NCI-H2029 (cell line): ENCODE measurements at regions not wholly inside any gene's neighbourhood (a gene's known extent, or its start where the extent isn't known, plus 50 kb on each side); places are given as distances from the start of the nearest gene placed in this dataset.
"Not testable (repeated sequence)": the region's sequence is repeated elsewhere in the genome, so short reads cannot be mapped to it uniquely, and the experiment has no call there.

Source experiments
- DNase-seq: peaks from one replicate; lab custom pipeline; 2025; lab: John Stamatoyannopoulos, UW

DNA sequence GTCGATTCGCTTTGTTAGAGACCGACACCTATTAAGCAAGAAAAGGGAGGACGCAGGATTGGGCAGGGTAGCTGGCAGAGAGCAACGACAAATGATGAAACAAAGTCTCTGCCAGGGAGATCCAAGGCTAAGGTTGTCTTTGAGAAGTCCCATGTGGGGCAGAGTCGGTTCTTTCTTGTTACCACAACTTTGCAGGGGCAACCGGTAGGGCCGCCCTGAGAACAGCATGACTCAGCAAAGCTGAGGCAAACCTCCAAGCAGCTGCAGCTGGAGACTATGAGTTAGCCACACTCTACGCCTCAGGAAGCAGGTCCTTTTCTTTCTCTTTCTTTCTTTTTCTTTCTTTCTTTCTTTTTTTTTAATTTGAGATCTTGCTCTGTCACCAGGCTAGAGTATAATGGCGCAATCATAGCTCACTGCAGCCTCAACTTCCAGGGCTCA, 452.3 kb upstream of the ID2 start:
- DNase-seq, result no peak

DNA sequence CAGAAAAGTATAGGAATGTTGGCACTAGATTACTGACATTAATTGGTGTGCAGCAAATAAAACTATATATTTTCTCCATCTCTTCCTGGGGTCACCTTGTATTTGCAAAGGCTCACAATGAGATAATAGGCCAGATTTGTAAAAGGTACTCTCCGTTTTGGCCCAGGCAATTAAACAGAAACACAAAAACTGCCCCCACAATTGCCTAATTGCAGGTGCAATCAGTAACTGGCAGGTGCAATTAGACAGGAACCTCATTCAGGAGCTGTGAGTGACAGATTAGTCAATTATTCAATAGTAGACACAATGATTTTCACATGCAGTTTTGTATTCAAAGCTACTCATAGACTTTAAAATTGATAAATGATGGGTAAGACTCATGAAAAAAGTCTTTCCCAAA, 451.4 kb upstream of the ID2 start:
- DNase-seq, result no peak

DNA sequence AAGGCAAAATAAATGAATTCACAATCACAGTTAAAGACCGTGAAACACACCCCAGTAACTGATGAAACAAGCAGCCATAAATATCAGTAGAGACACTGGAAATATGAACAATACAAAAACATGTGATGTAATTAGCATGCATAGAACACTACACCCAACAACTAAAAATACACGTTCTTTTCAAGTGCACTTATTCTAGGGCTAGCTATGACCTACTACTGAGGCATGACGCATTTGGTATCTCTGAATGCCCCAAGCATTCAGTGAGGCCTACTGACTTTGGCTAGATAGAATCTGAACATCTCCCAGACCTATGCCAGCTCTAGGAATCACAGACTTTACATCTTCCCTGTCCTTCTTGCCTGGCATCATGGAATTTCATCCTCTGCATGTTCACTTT, 450.0 kb upstream of the ID2 start:
- DNase-seq, result no peak

GRCh38 chr2:8232871-8233270, 449.0 kb upstream of the ID2 start:
- DNase-seq, result no peak

GRCh38 chr2:8234253-8234652, 447.6 kb upstream of the ID2 start:
- DNase-seq, result no peak

DNA sequence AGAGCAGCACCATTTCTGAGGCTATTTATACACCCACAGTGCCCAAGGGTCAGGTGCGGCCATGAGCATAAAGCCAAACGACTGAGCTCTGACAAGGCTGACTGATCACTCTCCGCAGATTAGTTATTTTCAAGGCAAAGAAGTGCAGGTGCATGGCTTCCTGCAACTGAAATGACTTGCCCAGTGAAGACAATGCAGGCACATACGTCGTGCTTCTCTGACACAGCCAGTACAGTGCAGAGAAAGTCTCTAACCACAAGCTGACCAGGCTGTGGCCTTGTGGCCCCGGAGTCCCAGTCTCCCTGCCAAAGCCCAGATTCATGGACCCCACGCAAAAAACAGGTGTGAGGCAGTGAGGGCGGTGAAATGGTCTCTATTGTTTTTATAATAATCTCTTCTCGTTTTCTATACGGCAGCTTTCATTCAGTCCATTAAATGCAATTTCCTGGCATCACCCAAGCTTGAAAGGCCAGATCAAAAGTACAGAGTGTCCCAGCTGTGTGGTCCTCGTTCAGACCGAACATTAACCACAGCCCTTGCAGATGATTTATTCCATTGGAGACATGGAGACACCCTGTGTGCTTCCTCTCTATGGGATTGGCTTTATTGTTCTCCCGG, 447.0 kb upstream of the ID2 start:
- no peak for DNase-seq

- DNase-seq, result no peak
These were observed 446.4 kb upstream of the ID2 start for GRCh38 chr2:8235419-8235818.

- DNase-seq, result no peak
These were observed 445.5 kb upstream of the ID2 start for GRCh38 chr2:8236391-8236790.

DNA sequence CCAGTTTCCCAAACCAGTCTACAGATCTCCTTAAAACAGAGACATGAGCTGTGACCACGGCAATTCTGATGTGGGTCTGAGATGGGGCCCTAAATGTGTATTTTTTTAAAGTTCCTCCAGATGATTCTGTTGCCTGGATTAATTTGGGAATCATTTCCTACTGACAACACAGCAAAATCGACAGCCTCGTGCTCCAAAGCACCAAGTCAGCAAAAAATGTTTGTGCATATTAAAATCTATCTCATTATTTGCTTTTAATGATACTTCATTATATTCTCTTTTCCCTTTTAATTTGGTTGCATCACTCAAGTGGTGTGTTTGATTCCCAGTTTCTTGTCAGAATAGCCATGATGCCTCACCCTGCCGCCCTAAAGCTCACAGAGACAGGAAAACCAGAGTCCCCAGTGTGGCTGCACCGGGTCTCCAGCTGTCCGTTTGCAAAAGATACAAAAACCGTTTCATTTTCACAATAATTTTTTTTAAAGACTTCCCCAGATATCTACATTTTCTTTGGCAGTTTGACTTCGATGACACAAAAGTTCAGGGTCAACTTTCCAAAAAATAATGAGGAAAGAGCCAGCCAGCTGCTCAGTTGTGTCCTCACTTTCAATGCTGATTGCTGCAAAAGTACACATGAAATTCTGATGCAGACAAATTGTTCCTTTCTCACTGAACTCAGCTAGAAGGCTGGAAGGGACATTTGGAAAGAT, 443.2 kb upstream of the ID2 start:
- no peak for DNase-seq

DNA sequence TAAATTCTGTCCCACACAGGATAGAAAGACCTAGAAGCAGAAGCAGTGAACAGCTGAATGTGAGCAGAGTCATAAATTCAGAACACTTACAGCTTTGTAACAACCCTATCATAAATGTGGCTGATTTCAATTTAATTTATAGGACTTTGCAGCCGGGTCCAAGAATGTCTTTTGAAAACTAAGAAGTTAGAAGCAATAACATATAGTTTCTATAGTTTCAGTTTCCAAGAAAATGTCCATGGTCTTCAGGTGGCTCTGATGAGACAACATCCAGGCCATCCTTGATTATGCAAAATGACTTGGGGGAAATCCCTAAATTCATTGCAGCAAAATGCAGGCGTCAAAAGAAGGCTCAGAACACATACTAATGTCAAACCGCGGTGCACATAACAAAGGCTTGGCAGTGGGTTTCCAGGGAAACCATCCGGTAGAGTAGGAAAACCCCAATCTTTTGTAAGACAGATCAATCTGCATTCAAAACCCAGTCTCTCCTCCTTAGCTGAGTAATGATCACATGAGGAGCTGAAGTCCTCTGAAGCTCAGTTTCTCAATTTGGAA, 442.2 kb upstream of the ID2 start:
- DNase-seq, result no peak

- DNase-seq, result no peak
These were observed 440.5 kb upstream of the ID2 start for GRCh38 chr2:8241317-8241716.

DNA sequence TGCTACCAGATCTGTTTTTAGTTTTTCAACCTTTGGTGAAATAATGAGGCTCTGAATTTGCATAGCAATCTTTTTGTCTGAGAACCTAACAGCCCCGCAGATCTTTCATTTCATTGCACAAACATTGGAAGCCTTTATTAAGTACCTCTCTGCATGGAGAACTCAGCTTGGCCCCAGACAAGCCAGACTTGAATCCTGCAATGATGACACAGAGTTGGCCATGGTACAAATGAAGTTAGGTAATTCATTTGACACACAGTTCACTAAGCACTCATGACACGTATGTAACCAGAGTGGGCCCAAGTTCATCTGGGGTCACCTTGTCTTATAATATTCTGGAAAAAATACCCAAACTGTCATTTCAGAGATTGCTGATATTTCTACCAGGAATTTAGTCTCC, 439.1 kb upstream of the ID2 start:
- DNase-seq, result no peak

DNA sequence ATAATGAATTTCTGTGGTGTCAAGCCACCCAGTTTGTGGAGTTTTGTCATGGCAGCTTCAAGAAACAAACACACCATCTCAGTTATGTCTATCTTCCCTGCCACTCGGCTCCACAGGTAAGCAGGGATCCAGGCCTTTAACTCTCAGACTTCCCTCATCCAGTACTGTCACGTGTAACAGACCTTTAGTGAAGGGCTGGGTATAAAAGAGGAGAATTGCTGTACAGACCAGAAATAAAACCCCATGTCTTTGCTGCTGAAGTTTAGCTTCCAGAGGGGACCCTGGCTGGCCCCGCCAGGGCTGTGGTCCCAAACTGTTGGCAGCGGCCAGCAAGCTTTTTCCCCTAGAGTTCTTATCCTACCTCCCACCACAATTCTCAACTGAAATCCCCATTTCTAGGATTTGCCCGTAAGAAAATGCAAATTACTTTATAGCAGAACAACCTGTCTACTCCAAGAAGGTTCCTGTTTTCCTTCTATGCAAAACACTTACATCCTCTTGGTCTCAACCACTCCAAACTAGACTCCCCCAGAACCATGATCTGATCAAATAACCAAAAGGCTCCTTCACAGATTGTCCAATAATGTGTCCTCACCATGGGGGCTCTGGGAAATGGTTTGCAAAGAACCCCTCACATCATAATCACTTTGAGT, 438.0 kb upstream of the ID2 start:
- no peak for DNase-seq

- no peak for DNase-seq
These were observed 437.2 kb upstream of the ID2 start for GRCh38 chr2:8244639-8245038.

GRCh38 chr2:8246137-8246536, 435.7 kb upstream of the ID2 start:
- DNase-seq, result no peak

DNA sequence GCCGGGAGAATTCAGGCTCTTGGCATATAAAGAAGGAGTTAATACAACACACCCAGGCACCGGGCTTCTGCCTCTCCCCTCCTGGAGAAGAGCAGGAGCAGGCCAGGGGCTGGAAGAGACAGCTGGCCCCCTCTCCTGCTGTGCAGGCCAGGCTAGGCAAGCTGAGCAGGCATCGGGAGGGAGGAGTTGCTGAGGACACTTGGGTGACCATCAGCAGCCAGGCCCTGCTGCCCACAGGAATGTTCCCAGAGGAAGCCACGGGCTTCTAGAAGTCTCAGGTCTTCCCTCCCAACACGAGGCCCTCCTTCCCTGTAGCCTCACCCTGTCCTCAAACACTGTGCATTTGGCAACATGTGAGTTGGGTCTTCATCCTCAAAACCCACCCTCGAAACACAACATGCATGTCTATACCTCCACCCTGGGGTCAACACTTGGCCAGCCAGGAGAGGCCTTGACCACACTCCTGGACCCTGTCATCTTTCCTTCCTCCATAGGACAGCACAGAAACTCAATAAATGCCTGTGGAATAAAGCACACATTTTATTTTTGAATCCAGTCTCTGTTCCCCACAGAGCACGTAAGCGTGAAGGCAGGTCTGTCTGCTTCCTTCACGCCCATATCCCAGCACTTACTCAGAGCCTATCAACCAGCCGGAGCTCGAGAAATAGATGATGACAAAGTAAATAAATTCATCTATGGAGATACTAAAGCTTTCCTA, 433.8 kb upstream of the ID2 start:
- DNase-seq, result no peak

DNA sequence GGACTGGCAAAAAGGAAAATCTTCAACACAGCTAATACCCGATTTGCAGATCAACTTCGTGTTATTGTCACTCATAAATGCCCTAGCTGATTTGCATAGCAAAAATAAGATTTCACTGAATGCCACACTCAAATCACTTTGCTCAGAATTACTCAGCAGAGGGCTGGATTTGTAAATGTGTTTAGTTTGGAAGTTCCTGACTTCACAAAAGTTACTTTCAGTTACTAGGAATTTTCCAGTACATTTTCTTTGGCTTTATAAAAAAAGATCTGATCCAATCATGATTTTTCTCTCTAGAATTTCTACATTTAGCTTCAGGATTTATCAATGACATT, 433.3 kb upstream of the ID2 start:
- DNase-seq, result no peak

GRCh38 chr2:8249141-8249540, 432.7 kb upstream of the ID2 start:
- no peak for DNase-seq

DNA sequence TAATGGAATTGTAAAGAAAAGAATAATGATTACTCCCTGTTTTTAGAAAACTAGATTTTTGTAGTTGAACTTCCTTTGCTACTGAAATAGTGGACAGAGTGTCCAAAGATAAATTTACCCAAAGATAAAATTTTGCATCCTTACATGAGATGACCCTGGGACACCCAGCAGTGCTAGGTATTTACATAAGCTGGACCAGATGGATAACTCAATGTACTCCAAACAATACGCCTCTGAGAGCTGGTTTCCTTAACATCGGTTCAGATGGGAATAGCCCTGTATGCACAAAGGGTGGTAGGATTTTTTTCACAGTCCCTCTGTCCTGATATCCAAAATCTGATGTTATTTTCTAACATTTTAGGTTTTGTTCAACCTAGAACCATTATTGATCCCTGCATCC, 432.1 kb upstream of the ID2 start:
- DNase-seq, result no peak

DNA sequence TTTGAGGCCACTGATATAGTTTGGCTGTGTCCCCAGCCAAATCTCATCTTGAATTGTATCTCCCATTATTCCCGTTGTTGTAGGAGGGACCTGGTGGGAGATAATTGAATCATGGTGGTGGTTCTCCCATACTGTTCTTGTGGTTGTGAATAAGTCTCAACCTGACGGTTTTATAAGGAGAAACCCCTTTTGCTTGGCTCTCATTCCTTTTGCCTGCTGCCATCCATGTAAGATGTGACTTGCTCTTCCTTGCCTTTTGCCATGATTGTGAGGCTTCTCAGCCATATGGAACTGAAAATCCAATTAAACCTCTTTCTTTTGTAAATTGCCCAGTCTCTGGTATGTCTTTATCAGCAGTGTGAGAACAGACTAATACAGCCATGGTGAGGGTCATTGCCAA, 431.6 kb upstream of the ID2 start:
- not testable (repeated sequence) for DNase-seq

DNA sequence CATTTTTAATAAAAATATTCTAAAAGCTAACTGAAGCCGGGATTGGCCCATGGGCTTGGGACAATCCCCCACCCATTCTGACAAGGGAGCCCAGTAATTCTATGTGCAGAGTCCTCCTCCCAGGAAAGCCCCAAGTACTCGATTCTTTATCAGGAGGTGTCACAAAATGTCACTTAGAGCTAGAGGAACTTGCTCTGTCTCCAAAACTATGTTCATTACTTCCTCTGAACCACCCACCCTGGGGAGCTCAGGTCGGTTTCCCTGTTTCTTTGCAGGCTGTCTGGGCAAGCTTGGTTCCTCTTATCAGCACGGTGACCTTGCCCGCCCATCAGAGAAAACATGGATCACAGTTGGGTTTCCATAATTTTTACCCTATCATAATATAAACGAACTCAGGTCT, 430.6 kb upstream of the ID2 start:
- DNase-seq, result no peak

DNA sequence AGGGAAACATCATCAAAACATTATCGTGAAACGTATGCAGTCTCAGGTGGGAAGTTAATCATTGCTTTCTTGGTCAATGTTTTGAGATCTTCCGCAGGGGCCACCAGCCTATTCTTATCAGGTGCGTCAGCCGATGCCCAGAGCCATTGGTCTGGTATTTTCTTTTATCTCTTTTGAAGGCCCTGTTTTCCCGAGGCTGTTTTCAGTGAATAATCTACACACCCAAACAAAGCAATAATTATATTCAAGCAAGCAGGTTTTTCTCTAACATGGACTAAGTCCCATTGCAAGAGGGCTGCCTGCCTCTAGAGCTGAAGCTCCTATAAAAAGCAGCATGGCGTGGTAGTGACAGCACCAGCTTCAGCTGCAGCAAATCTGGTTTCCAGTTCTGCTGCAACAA, 430.0 kb upstream of the ID2 start:
- DNase-seq, result no peak
